ENCODE measurements at regions not wholly inside any gene's neighbourhood (a gene's known extent, or its start where the extent isn't known, plus 50 kb on each side); places are given as distances from the start of the nearest gene placed in this dataset.

- ATAC-seq (no peak), DNase-seq (no peak)
- no peak overlapping the region for H3K4me3 ChIP-seq
- no peaks in the 10 kb centered on the region for H3K4me1 ChIP-seq (ENCODE audit: low read depth)
- H3K9me3 ChIP-seq = peaks cover 42% of the 10 kb centered on the region
- TF ChIP-seq, protein P1, sequence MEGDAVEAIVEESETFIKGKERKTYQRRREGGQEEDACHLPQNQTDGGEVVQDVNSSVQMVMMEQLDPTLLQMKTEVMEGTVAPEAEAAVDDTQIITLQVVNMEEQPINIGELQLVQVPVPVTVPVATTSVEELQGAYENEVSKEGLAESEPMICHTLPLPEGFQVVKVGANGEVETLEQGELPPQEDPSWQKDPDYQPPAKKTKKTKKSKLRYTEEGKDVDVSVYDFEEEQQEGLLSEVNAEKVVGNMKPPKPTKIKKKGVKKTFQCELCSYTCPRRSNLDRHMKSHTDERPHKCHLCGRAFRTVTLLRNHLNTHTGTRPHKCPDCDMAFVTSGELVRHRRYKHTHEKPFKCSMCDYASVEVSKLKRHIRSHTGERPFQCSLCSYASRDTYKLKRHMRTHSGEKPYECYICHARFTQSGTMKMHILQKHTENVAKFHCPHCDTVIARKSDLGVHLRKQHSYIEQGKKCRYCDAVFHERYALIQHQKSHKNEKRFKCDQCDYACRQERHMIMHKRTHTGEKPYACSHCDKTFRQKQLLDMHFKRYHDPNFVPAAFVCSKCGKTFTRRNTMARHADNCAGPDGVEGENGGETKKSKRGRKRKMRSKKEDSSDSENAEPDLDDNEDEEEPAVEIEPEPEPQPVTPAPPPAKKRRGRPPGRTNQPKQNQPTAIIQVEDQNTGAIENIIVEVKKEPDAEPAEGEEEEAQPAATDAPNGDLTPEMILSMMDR (IDR thresholded peaks at IDR 0.05) = no peak
- intact Hi-C loops (cut with DNase I, micrococcal nuclease) = no loop called here
- no peaks in the 10 kb centered on the region for H3K36me3 ChIP-seq (ENCODE audit: low read depth)
These were observed 710.4 kb upstream of the FLRT2 start for GRCh38 chr14:84819528-84819927.

- TF ChIP-seq, protein P1 (IDR thresholded peaks at IDR 0.05) = no peak
- Histone ChIP-seq H3K36me3 (ENCODE audit: low read depth) (no peaks in the 10 kb centered on the region), H3K4me1 (ENCODE audit: low read depth) (no peaks in the 10 kb centered on the region), H3K9me3 (peaks cover 30% of the 10 kb centered on the region), H3K4me3 (no peak overlapping the region)
- intact Hi-C loops (cut with DNase I, micrococcal nuclease) = no loop called here
- no peak for DNase-seq
- no peak for ATAC-seq
These were observed 704.3 kb upstream of the FLRT2 start for GRCh38 chr14:84825481-84826251.

GRCh38 chr14:84826294-84826693, 703.6 kb upstream of the FLRT2 start:
- Histone ChIP-seq H3K36me3 (ENCODE audit: low read depth) (no peaks in the 10 kb centered on the region), H3K4me1 (ENCODE audit: low read depth) (no peaks in the 10 kb centered on the region), H3K4me3 (no peak overlapping the region), H3K9me3 (peaks cover 28% of the 10 kb centered on the region)
- DNase-seq (no peak), ATAC-seq (no peak)
- TF ChIP-seq, protein P1 (IDR thresholded peaks at IDR 0.05) = no peak
- intact Hi-C loops (cut with DNase I, micrococcal nuclease) = no loop called here

GRCh38 chr14:84850595-84850994, 679.3 kb upstream of the FLRT2 start:
- H3K4me3 ChIP-seq = no peak overlapping the region
- intact Hi-C loops (cut with DNase I, micrococcal nuclease) = no loop called here
- H3K9me3 ChIP-seq = peaks cover 5% of the 10 kb centered on the region
- no peaks in the 10 kb centered on the region for H3K36me3 ChIP-seq (ENCODE audit: low read depth)
- ATAC-seq (no peak), DNase-seq (no peak)
- TF ChIP-seq, protein P1 (IDR thresholded peaks at IDR 0.05) = no peak
- no peaks in the 10 kb centered on the region for H3K4me1 ChIP-seq (ENCODE audit: low read depth)

DNA sequence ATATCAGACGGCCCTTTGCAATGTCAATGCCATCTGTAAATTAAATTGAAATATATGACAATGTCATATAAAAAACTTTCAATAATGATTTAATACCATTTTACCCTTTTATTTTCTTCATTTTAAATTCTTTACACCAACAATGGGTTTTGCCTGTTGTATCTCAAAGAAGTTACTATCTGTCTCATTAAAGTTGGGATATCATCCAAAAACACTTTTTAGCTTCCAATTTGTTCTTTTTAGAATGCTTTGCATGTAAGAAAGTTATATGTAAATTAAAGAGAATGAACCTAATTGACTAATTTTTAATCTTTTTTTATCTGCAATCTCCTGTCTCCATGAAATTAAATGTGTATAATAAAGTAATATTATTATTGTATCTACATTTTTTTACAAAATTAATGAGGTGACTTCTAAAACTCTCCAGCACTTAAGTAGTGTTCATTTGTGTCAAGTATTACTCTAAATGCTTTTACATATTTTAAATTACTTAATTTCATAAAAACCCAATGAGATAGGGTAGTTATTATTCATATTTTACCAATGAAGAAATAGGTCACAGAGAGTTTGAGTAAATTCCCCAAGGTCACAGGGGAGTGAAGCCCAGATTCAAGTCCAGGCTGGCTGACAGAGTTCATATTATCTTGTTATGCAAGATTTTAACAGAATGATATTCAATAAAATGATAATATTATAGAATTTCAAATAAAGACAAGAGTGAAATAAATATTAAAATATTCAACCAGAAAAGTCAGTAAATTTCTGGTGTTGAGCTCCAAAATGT, 673.0 kb upstream of the FLRT2 start:
- peaks cover 10% of the 10 kb centered on the region for H3K9me3 ChIP-seq
- ATAC-seq = no peak
- no peaks in the 10 kb centered on the region for H3K36me3 ChIP-seq (ENCODE audit: low read depth)
- intact Hi-C loops (cut with DNase I, micrococcal nuclease) = no loop called here
- no peak overlapping the region for H3K4me3 ChIP-seq
- H3K4me1 ChIP-seq (ENCODE audit: low read depth) = no peaks in the 10 kb centered on the region
- no peak for DNase-seq
- TF ChIP-seq, protein P1 (IDR thresholded peaks at IDR 0.05) = no peak

Measured in mucosa of descending colon (tissue), 3 donors.